ENCODE measurements at regions not wholly inside any gene's neighbourhood (a gene's known extent, or its start where the extent isn't known, plus 50 kb on each side); places are given as distances from the start of the nearest gene placed in this dataset.

- peaks cover 0 to 3% of the 10 kb centered on the region in 2 donors for H3K4me1 ChIP-seq
- H3K36me3 ChIP-seq, result no peaks in the 10 kb centered on the region
- TF ChIP-seq CTCF (IDR thresholded peaks at IDR 0.05), result no peak
- no peak overlapping the region for H3K4me3 ChIP-seq
- no peak for DNase-seq (ENCODE audit: low spot score)
- H3K27me3 ChIP-seq, result no peaks in the 10 kb centered on the region
- no peak overlapping the region for H3K27ac ChIP-seq
- H3K9me3 ChIP-seq, result no peaks in the 10 kb centered on the region
These were observed 312.3 kb downstream of the ATP23 start for GRCh38 chr12:58253663-58254062.

GRCh38 chr12:58254463-58255100 lies 313.2 kb downstream of the ATP23 start:
- no peak for DNase-seq (ENCODE audit: low spot score)
- Histone ChIP-seq H3K4me1 (peaks cover 0 to 2% of the 10 kb centered on the region in 2 donors), H3K9me3 (no peaks in the 10 kb centered on the region), H3K27ac (no peak overlapping the region), H3K27me3 (no peaks in the 10 kb centered on the region), H3K4me3 (no peak overlapping the region), H3K36me3 (no peaks in the 10 kb centered on the region)
- TF ChIP-seq CTCF (IDR thresholded peaks at IDR 0.05), result no peak

GRCh38 chr12:58262796-58263195 lies 321.4 kb downstream of the ATP23 start:
- H3K27ac ChIP-seq, result no peak overlapping the region
- no peaks in the 10 kb centered on the region for H3K27me3 ChIP-seq
- H3K4me1 ChIP-seq, result no peaks in the 10 kb centered on the region
- TF ChIP-seq CTCF (IDR thresholded peaks at IDR 0.05), result no peak
- H3K9me3 ChIP-seq, result no peaks in the 10 kb centered on the region
- H3K4me3 ChIP-seq, result no peak overlapping the region
- no peak for DNase-seq (ENCODE audit: low spot score)
- no peaks in the 10 kb centered on the region for H3K36me3 ChIP-seq

GRCh38 chr12:58263816-58264215 lies 322.4 kb downstream of the ATP23 start:
- H3K4me1 ChIP-seq, result no peaks in the 10 kb centered on the region
- H3K9me3 ChIP-seq, result no peaks in the 10 kb centered on the region
- no peak for DNase-seq (ENCODE audit: low spot score)
- TF ChIP-seq CTCF (IDR thresholded peaks at IDR 0.05), result no peak
- H3K4me3 ChIP-seq, result no peak overlapping the region
- H3K27me3 ChIP-seq, result no peaks in the 10 kb centered on the region
- no peaks in the 10 kb centered on the region for H3K36me3 ChIP-seq
- no peak overlapping the region for H3K27ac ChIP-seq

- no peak for DNase-seq (ENCODE audit: low spot score)
- Histone ChIP-seq H3K36me3 (no peaks in the 10 kb centered on the region), H3K27ac (no peak overlapping the region), H3K9me3 (no peaks in the 10 kb centered on the region), H3K27me3 (no peaks in the 10 kb centered on the region), H3K4me1 (no peaks in the 10 kb centered on the region), H3K4me3 (no peak overlapping the region)
- no peak for TF ChIP-seq CTCF (IDR thresholded peaks at IDR 0.05)
These were observed 326.7 kb downstream of the ATP23 start for GRCh38 chr12:58268069-58268468.

- no peak for DNase-seq (ENCODE audit: low spot score)
- H3K36me3 ChIP-seq, result no peaks in the 10 kb centered on the region
- no peak for TF ChIP-seq CTCF (IDR thresholded peaks at IDR 0.05)
- H3K27me3 ChIP-seq, result no peaks in the 10 kb centered on the region
- no peaks in the 10 kb centered on the region for H3K9me3 ChIP-seq
- no peak overlapping the region for H3K4me3 ChIP-seq
- H3K27ac ChIP-seq, result no peak overlapping the region
- H3K4me1 ChIP-seq, result no peaks in the 10 kb centered on the region
These were observed 328.1 kb downstream of the ATP23 start for GRCh38 chr12:58269476-58269875.
